MCF 10A (cell line): ENCODE measurements at regions not wholly inside any gene's neighbourhood (a gene's known extent, or its start where the extent isn't known, plus 50 kb on each side); places are given as distances from the start of the nearest gene placed in this dataset.

Experiments used
- BruUV-seq: library from RNA; stranded (reverse); fragments of 400-500 nt; replicated peaks from 2 replicates; lab custom pipeline; 2021; lab: Mats Ljungman, UMichigan
- CTCF ChIA-PET: fragments of 300-600 bp; sonication (Branson Sonifier 250); formaldehyde crosslinking; extraction: SDS; loops from one replicate; lab custom pipeline; 2021; ENCODE audit warnings: antibody characterized with exemption, inconsistent platforms; lab: Yijun Ruan, JAX
- POLR2A ChIA-PET: fragments of 300-600, 350-650 bp; sonication (Branson Sonifier 250); formaldehyde crosslinking; extraction: SDS; loops from one replicate; lab custom pipeline; 2020; ENCODE audit warnings: antibody characterized with exemption, inconsistent platforms; lab: Yijun Ruan, JAX
- DNase-seq: peaks from one replicate; pipeline ENCODE4 v3.0.0-alpha.2; 2018; ENCODE audit not compliant: unreplicated experiment
- H3K27ac Mint-ChIP-seq: one replicate; pipeline ENCODE4 v1.8.0; 2022; ENCODE audit warnings: mild to moderate bottlenecking, low read depth, mixed read lengths; ENCODE audit not compliant: unreplicated experiment
- H3K27me3 Mint-ChIP-seq: one replicate; pipeline ENCODE4 v1.8.0; 2022; ENCODE audit warnings: mixed read lengths; ENCODE audit not compliant: insufficient read depth, unreplicated experiment
- H3K36me3 Mint-ChIP-seq: one replicate; pipeline ENCODE4 v1.8.0; 2022; ENCODE audit warnings: mild to moderate bottlenecking, moderate library complexity, mixed read lengths; ENCODE audit not compliant: insufficient read depth, unreplicated experiment
- H3K4me1 Mint-ChIP-seq: one replicate; pipeline ENCODE4 v1.8.0; 2022; ENCODE audit warnings: mixed read lengths; ENCODE audit not compliant: insufficient read depth, unreplicated experiment
- H3K4me3 Mint-ChIP-seq: one replicate; pipeline ENCODE4 v1.8.0; 2022; ENCODE audit warnings: mild to moderate bottlenecking, moderate library complexity, mixed read lengths; ENCODE audit not compliant: unreplicated experiment
- H3K9me3 Mint-ChIP-seq: one replicate; pipeline ENCODE4 v1.8.0; 2022; ENCODE audit warnings: mixed read lengths; ENCODE audit not compliant: unreplicated experiment
- intact Hi-C: fragments of 100-400 bp; cut with micrococcal nuclease; formaldehyde crosslinking; loops from 2 replicates; pipeline ENCODE4 v1.14.1; 2022
- TF ChIP-seq, protein P1 (sequence below): fragments of 200-600 bp; IDR thresholded peaks from one replicate; pipeline ENCODE4 v1.8.0; 2022; ENCODE audit warnings: antibody characterized with exemption, mild to moderate bottlenecking; ENCODE audit not compliant: unreplicated experiment

GRCh38 chr5:143896966-143897365, 85.0 kb downstream of the HMHB1 start:
- no peaks in the 10 kb centered on the region for H3K36me3 Mint-ChIP-seq
- H3K27ac Mint-ChIP-seq = no peak overlapping the region
- H3K9me3 Mint-ChIP-seq = no peaks in the 10 kb centered on the region
- H3K27me3 Mint-ChIP-seq = no peaks in the 10 kb centered on the region
- intact Hi-C loops = no loop called here
- ChIA-PET CTCF (interaction anchor here (1.3 kb wide), 1 partner anchor 246 kb away, joined by 3 read pairs; no protein-coding TSS in a partner anchor), POLR2A (interaction anchor here (0.6 to 2.0 kb wide), 3 partner anchors 9 to 26 kb away, joined by 3 to 10 read pairs (median 4); no protein-coding TSS in a partner anchor)
- TF ChIP-seq, protein P1, sequence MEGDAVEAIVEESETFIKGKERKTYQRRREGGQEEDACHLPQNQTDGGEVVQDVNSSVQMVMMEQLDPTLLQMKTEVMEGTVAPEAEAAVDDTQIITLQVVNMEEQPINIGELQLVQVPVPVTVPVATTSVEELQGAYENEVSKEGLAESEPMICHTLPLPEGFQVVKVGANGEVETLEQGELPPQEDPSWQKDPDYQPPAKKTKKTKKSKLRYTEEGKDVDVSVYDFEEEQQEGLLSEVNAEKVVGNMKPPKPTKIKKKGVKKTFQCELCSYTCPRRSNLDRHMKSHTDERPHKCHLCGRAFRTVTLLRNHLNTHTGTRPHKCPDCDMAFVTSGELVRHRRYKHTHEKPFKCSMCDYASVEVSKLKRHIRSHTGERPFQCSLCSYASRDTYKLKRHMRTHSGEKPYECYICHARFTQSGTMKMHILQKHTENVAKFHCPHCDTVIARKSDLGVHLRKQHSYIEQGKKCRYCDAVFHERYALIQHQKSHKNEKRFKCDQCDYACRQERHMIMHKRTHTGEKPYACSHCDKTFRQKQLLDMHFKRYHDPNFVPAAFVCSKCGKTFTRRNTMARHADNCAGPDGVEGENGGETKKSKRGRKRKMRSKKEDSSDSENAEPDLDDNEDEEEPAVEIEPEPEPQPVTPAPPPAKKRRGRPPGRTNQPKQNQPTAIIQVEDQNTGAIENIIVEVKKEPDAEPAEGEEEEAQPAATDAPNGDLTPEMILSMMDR = no peak
- peak; percentile 35 for DNase-seq
- H3K4me3 Mint-ChIP-seq = no peak overlapping the region
- no peaks in the 10 kb centered on the region for H3K4me1 Mint-ChIP-seq
- BruUV-seq = no TSS peak

GRCh38 chr5:143898381-143898780, 86.4 kb downstream of the HMHB1 start:
- no TSS peak for BruUV-seq
- CTCF ChIA-PET = interaction anchor here (0.7 kb wide), 2 partner anchors 58 to 214 kb away, joined by 3 read pairs; no protein-coding TSS in a partner anchor
- no peak for DNase-seq
- Mint-ChIP-seq H3K27me3 (no peaks in the 10 kb centered on the region), H3K4me1 (no peaks in the 10 kb centered on the region), H3K4me3 (no peak overlapping the region), H3K27ac (no peak overlapping the region), H3K36me3 (no peaks in the 10 kb centered on the region), H3K9me3 (no peaks in the 10 kb centered on the region)
- POLR2A ChIA-PET = interaction anchor here (1.0 kb wide), 1 partner anchor 12 kb away, joined by 3 read pairs; no protein-coding TSS in a partner anchor
- intact Hi-C loops = no loop called here
- TF ChIP-seq, protein P1 = no peak

GRCh38 chr5:143898916-143899591, 87.1 kb downstream of the HMHB1 start:
- Mint-ChIP-seq H3K9me3 (no peaks in the 10 kb centered on the region), H3K36me3 (no peaks in the 10 kb centered on the region), H3K27ac (no peak overlapping the region), H3K4me1 (no peaks in the 10 kb centered on the region), H3K27me3 (no peaks in the 10 kb centered on the region), H3K4me3 (no peak overlapping the region)
- TF ChIP-seq, protein P1 = no peak
- POLR2A ChIA-PET = interaction anchor here (0.7 kb wide), 2 partner anchors 34 to 49 kb away, joined by 3 to 4 read pairs; no protein-coding TSS in a partner anchor
- BruUV-seq = no TSS peak
- CTCF ChIA-PET = interaction anchor here (0.7 to 0.8 kb wide), 2 partner anchors 18 to 29 kb away, joined by 3 read pairs; no protein-coding TSS in a partner anchor
- intact Hi-C loops = no loop called here
- no peak for DNase-seq

- no peaks in the 10 kb centered on the region for H3K27me3 Mint-ChIP-seq
- intact Hi-C loops = no loop called here
- peaks cover 8% of the 10 kb centered on the region for H3K4me1 Mint-ChIP-seq
- H3K9me3 Mint-ChIP-seq = no peaks in the 10 kb centered on the region
- no peak overlapping the region for H3K4me3 Mint-ChIP-seq
- ChIA-PET POLR2A (interaction anchor here (1.0 kb wide), 1 partner anchor 13 kb away, joined by 4 read pairs; no protein-coding TSS in a partner anchor), CTCF (no interaction called here)
- H3K27ac Mint-ChIP-seq = no peak overlapping the region
- BruUV-seq = no TSS peak
- DNase-seq = no peak
- H3K36me3 Mint-ChIP-seq = no peaks in the 10 kb centered on the region
- TF ChIP-seq, protein P1 = no peak
Measured at GRCh38 chr5:143908959-143909358, 97.0 kb downstream of the HMHB1 start.
